Body of pancreas (tissue), 4 donors: ENCODE measurements at regions not wholly inside any gene's neighbourhood (a gene's known extent, or its start where the extent isn't known, plus 50 kb on each side); places are given as distances from the start of the nearest gene placed in this dataset.

Source experiments
- POLR2A ChIP-seq, 3 donors: fragments of 450-650 bp; IDR thresholded peaks; one replicate each; pipeline ENCODE4 v1.6.1; 2016; ENCODE audit warnings: antibody characterized with exemption in 3 of 3, mild to moderate bottlenecking in 2 of 3
- TF ChIP-seq, protein P1 (sequence below), 7 experiments: fragments of 450-650 bp in 4 of 7; fragments of 200-600 bp in 3 of 7; sonication (generic) in 3 of 7; IDR thresholded peaks; one replicate each; pipeline ENCODE4 v1.5.1; 2016 to 2019; ENCODE audit warnings: antibody characterized with exemption in 7 of 7

GRCh38 chr4:159778298-159778697, 675.4 kb downstream of the RAPGEF2 start:
- no peak for TF ChIP-seq POLR2A (IDR thresholded peaks at IDR 0.05)
- TF ChIP-seq, protein P1, sequence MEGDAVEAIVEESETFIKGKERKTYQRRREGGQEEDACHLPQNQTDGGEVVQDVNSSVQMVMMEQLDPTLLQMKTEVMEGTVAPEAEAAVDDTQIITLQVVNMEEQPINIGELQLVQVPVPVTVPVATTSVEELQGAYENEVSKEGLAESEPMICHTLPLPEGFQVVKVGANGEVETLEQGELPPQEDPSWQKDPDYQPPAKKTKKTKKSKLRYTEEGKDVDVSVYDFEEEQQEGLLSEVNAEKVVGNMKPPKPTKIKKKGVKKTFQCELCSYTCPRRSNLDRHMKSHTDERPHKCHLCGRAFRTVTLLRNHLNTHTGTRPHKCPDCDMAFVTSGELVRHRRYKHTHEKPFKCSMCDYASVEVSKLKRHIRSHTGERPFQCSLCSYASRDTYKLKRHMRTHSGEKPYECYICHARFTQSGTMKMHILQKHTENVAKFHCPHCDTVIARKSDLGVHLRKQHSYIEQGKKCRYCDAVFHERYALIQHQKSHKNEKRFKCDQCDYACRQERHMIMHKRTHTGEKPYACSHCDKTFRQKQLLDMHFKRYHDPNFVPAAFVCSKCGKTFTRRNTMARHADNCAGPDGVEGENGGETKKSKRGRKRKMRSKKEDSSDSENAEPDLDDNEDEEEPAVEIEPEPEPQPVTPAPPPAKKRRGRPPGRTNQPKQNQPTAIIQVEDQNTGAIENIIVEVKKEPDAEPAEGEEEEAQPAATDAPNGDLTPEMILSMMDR (IDR thresholded peaks at IDR 0.05), result no peak
